Common myeloid progenitor, CD34-positive (primary cell): ENCODE measurements at regions not wholly inside any gene's neighbourhood (a gene's known extent, or its start where the extent isn't known, plus 50 kb on each side); places are given as distances from the start of the nearest gene placed in this dataset.

Experiments used
- CTCF ChIA-PET: fragments of 350-600 bp; sonication (Branson Sonifier 250); formaldehyde crosslinking; loops from one replicate; lab custom pipeline; 2021; ENCODE audit warnings: antibody characterized with exemption; lab: Charles Lee
- POLR2A ChIA-PET: fragments of 350-600 bp; sonication (Branson Sonifier 250); formaldehyde crosslinking; loops from one replicate; lab custom pipeline; 2021; ENCODE audit warnings: antibody characterized with exemption; lab: Charles Lee
- DNase-seq, 3 donors: peaks; one replicate each; pipeline versions ENCODE4 v3.0.0 to v3.0.0-alpha.2; 2013
- H3K27ac ChIP-seq, 2 experiments: 1 replicate in 1 of 2; 2 replicates in 1 of 2; pipeline ENCODE4 v1.7.0; 2013; ENCODE audit warnings: inconsistent platforms in 2 of 2, low read length in 2 of 2, mild to moderate bottlenecking in 2 of 2, low read depth in 1 of 2, moderate library complexity in 1 of 2; ENCODE audit not compliant: severe bottlenecking in 2 of 2, insufficient read depth in 1 of 2, poor library complexity in 1 of 2
- H3K27me3 ChIP-seq, 5 experiments: replicated peaks in 2 of 5; 1 replicate in 3 of 5; 2 replicates in 2 of 5; pipeline versions ENCODE4 v1.6.1 to v1.7.0; 2013; ENCODE audit warnings: low read length in 4 of 5, mild to moderate bottlenecking in 2 of 5, moderate library complexity in 2 of 5, inconsistent platforms in 1 of 5; ENCODE audit not compliant: insufficient read depth in 5 of 5, control insufficient read depth in 4 of 5
- H3K36me3 ChIP-seq, 4 experiments: 1 replicate in 2 of 4; 2 replicates in 2 of 4; pipeline versions ENCODE4 v1.6.1 to v1.7.0; 2013; ENCODE audit warnings: low read length in 3 of 4, control low read depth in 1 of 4, mild to moderate bottlenecking in 1 of 4; ENCODE audit not compliant: control insufficient read depth in 4 of 4, insufficient read depth in 4 of 4
- H3K4me1 ChIP-seq, 4 experiments: 1 replicate in 3 of 4; 2 replicates in 1 of 4; pipeline versions ENCODE4 v1.6.1 to v1.7.1; 2013; ENCODE audit warnings: low read length in 3 of 4, mild to moderate bottlenecking in 3 of 4, control low read depth in 1 of 4, inconsistent platforms in 1 of 4, moderate library complexity in 1 of 4; ENCODE audit not compliant: control insufficient read depth in 4 of 4, insufficient read depth in 4 of 4; ENCODE audit errors: control extremely low read depth in 1 of 4
- H3K4me3 ChIP-seq, 7 experiments: 1 replicate in 4 of 7; 2 replicates in 3 of 7; pipeline versions ENCODE4 v1.5.1 to v1.7.0; 2013; ENCODE audit warnings: mild to moderate bottlenecking in 7 of 7, low read length in 6 of 7, moderate library complexity in 6 of 7, inconsistent platforms in 2 of 7, low read depth in 2 of 7, control low read depth in 1 of 7; ENCODE audit not compliant: insufficient read depth in 4 of 7, control insufficient read depth in 1 of 7; ENCODE audit errors: extremely low read depth in 1 of 7
- H3K9me3 ChIP-seq, 5 experiments: 1 replicate in 4 of 5; 2 replicates in 1 of 5; pipeline versions ENCODE4 v1.6.1 to v1.7.1; 2013; ENCODE audit warnings: low read length in 4 of 5, mild to moderate bottlenecking in 2 of 5, inconsistent platforms in 1 of 5, low read depth in 1 of 5, moderate library complexity in 1 of 5; ENCODE audit not compliant: control insufficient read depth in 4 of 5, insufficient read depth in 2 of 5; ENCODE audit errors: control extremely low read depth in 1 of 5
- WGBS: methylation state at CpG from one replicate; pipeline ENCODE4 v1.1.5; 2013; ENCODE audit not compliant: insufficient coverage; 5-methylcytosine and 5-hydroxymethylcytosine counted together

GRCh38 chr3:99325402-99325801 is 313.0 kb upstream of the COL8A1 start:
- no peak overlapping the region for H3K4me3 ChIP-seq
- H3K27ac ChIP-seq, result no peak overlapping the region
- POLR2A ChIA-PET, result no interaction called here
- H3K9me3 ChIP-seq, result no peaks in the 10 kb centered on the region
- DNase-seq, result no peak
- 83% methylated on average over 2 of the region's 4 CpGs for WGBS
- H3K4me1 ChIP-seq, result no peaks in the 10 kb centered on the region
- CTCF ChIA-PET, result no interaction called here
- no peaks in the 10 kb centered on the region for H3K27me3 ChIP-seq
- no peaks in the 10 kb centered on the region for H3K36me3 ChIP-seq

- no peak overlapping the region for H3K27ac ChIP-seq
- DNase-seq, result no peak
- H3K9me3 ChIP-seq, result no peaks in the 10 kb centered on the region
- no peaks in the 10 kb centered on the region for H3K27me3 ChIP-seq
- WGBS, result 17% methylated on average over 2 of the region's 3 CpGs
- no peak overlapping the region for H3K4me3 ChIP-seq
- H3K4me1 ChIP-seq, result no peaks in the 10 kb centered on the region
- ChIA-PET CTCF (no interaction called here), POLR2A (no interaction called here)
- no peaks in the 10 kb centered on the region for H3K36me3 ChIP-seq
Observed at GRCh38 chr3:99324636-99325203, 313.7 kb upstream of the COL8A1 start.

DNA sequence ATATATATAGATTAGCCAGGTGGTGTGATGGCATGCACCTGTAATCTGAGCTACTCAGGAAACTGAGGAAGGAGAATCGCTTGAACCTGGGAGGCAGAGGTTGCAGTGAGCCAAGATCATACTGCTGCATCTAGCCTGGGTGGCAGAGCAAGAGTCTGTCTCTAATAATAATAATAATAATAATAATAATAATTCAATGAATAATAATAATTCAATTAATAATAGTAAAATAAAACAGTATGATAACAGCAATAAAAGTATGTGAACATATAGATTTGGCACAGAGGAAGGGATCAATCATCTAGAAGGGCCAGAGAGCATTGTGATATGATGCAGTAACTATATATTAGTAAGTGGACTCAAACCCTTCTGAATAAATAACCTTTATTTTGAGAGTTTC is 314.5 kb upstream of the COL8A1 start:
- no peaks in the 10 kb centered on the region for H3K4me1 ChIP-seq
- no peak overlapping the region for H3K27ac ChIP-seq
- no peak overlapping the region for H3K4me3 ChIP-seq
- H3K9me3 ChIP-seq, result no peaks in the 10 kb centered on the region
- no peaks in the 10 kb centered on the region for H3K27me3 ChIP-seq
- POLR2A ChIA-PET, result no interaction called here
- DNase-seq, result no peak
- no CpG with 5 or more reads among the region's 1 CpG for WGBS
- CTCF ChIA-PET, result no interaction called here
- no peaks in the 10 kb centered on the region for H3K36me3 ChIP-seq

- ChIA-PET POLR2A (no interaction called here), CTCF (no interaction called here)
- Histone ChIP-seq H3K27me3 (no peaks in the 10 kb centered on the region), H3K4me1 (no peaks in the 10 kb centered on the region), H3K4me3 (no peak overlapping the region), H3K36me3 (no peaks in the 10 kb centered on the region), H3K9me3 (no peaks in the 10 kb centered on the region), H3K27ac (no peak overlapping the region)
- no peak for DNase-seq
Observed at GRCh38 chr3:99322551-99322950, 315.8 kb upstream of the COL8A1 start.

DNA sequence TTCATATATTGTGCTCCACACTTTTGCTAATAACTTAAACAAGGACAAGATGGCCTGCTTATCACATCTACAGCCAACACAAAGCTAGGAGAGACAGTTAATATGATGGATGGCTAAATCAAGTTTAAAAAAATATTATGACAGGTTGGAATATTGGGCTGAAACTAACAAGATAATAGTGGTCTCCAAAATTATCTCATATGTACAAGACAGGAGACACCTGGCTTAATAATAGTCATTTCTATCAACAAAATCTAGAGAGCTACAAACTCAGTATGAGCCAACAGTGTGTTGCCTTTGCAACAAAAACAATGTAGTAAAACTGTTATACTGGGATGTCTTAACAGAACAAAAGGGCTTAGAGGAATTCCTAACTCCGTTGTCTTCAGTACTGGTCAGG is 317.1 kb upstream of the COL8A1 start:
- Histone ChIP-seq H3K4me3 (no peak overlapping the region), H3K27me3 (no peaks in the 10 kb centered on the region), H3K27ac (no peak overlapping the region), H3K9me3 (no peaks in the 10 kb centered on the region), H3K36me3 (no peaks in the 10 kb centered on the region), H3K4me1 (no peaks in the 10 kb centered on the region)
- ChIA-PET CTCF (no interaction called here), POLR2A (no interaction called here)
- WGBS, result no CpG with 5 or more reads among the region's 1 CpG
- DNase-seq, result no peak

DNA sequence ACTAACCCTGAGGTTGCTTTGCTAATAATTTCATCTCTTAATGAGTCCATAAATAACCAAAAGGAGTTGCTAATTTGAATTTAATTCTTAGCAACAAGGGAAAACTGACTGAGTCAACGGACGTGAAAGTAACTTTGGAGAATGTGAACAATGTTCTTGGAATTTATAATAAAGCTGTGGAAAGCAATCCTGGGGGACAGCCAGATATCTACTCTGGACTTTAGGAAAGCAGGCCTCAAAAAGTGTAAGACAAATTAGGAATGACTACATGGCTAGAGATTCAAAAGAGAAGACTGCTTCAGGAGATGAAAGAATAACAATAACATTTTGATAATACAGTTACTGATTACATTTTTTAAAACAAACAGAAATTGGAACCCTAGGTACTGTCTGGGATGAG is 318.4 kb upstream of the COL8A1 start:
- Histone ChIP-seq H3K27me3 (no peaks in the 10 kb centered on the region), H3K36me3 (no peaks in the 10 kb centered on the region), H3K4me1 (no peaks in the 10 kb centered on the region), H3K4me3 (no peak overlapping the region), H3K9me3 (no peaks in the 10 kb centered on the region), H3K27ac (no peak overlapping the region)
- WGBS, result 90% methylated on average over 2 of the region's 2 CpGs
- POLR2A ChIA-PET, result no interaction called here
- no peak for DNase-seq
- CTCF ChIA-PET, result no interaction called here

DNA sequence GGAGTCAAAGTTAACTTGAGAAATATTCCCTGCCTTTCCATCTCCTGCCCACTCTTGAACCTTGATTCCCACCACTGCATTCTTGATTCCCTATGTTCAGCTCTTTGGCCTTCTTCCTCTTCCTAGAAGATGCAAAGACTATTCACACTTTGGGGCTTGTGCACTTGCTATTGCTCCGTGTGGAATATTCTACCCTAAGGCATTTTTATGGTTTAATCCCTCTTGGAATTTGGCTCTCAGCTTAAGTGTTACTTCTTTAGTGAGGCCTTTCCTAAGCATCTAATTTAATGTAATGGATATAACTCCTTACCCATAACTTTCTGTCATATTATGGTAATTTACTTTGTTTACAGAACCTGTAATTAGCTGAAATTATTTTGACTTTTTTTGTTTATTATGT is 318.9 kb upstream of the COL8A1 start:
- no CpG with 5 or more reads among the region's 1 CpG for WGBS
- POLR2A ChIA-PET, result no interaction called here
- no peak for DNase-seq
- no peaks in the 10 kb centered on the region for H3K27me3 ChIP-seq
- no peaks in the 10 kb centered on the region for H3K36me3 ChIP-seq
- H3K9me3 ChIP-seq, result no peaks in the 10 kb centered on the region
- no peak overlapping the region for H3K4me3 ChIP-seq
- CTCF ChIA-PET, result no interaction called here
- no peak overlapping the region for H3K27ac ChIP-seq
- no peaks in the 10 kb centered on the region for H3K4me1 ChIP-seq
